Loucy (cell line): ENCODE measurements at regions not wholly inside any gene's neighbourhood (a gene's known extent, or its start where the extent isn't known, plus 50 kb on each side); places are given as distances from the start of the nearest gene placed in this dataset.
"Not testable (repeated sequence)": the region's sequence is repeated elsewhere in the genome, so short reads cannot be mapped to it uniquely, and the experiment has no call there.

ENCODE experiments used
- H2AFZ ChIP-seq: fragments of 200-600 bp; sonication (generic); 2 replicates; pipeline ENCODE4 v1.6.0; 2016; ENCODE audit warnings: antibody characterized with exemption, mild to moderate bottlenecking, low read length, moderate library complexity
- H3F3A ChIP-seq: fragments of 200-600 bp; 2 replicates; pipeline ENCODE4 v1.6.0; 2016; ENCODE audit warnings: antibody characterized with exemption, low read depth, mild to moderate bottlenecking
- H3K27me3 ChIP-seq: fragments of 200-600 bp; sonication (generic); 2 replicates; pipeline ENCODE4 v1.6.1; 2014; ENCODE audit warnings: low read length, mild to moderate bottlenecking; ENCODE audit not compliant: insufficient read depth, poor library complexity, severe bottlenecking
- H3K36me3 ChIP-seq: fragments of 200-600 bp; sonication (generic); 2 replicates; pipeline ENCODE4 v1.6.1; 2016; ENCODE audit warnings: low read length; ENCODE audit not compliant: insufficient read depth
- H3K4me1 ChIP-seq: fragments of 200-600 bp; sonication (generic); 2 replicates; pipeline ENCODE4 v1.5.1; 2014; ENCODE audit warnings: low read length, mild to moderate bottlenecking; ENCODE audit not compliant: insufficient read depth, poor library complexity, severe bottlenecking
- H3K4me2 ChIP-seq: fragments of 200-600 bp; sonication (generic); 2 replicates; pipeline ENCODE4 v1.6.0; 2014; ENCODE audit warnings: antibody characterized with exemption, low read length, low read depth, mild to moderate bottlenecking; ENCODE audit not compliant: poor library complexity, severe bottlenecking
- H3K4me3 ChIP-seq: fragments of 200-600 bp; sonication (generic); 2 replicates; pipeline ENCODE4 v1.5.1; 2014; ENCODE audit warnings: low read length, mild to moderate bottlenecking, mixed read lengths; ENCODE audit not compliant: poor library complexity, severe bottlenecking
- H3K79me2 ChIP-seq: fragments of 200-600 bp; sonication (generic); 2 replicates; pipeline ENCODE4 v1.6.1; 2014; ENCODE audit warnings: low read length; ENCODE audit not compliant: insufficient read depth
- H3K9ac ChIP-seq: fragments of 200-600 bp; sonication (generic); 2 replicates; pipeline ENCODE4 v1.6.0; 2014; ENCODE audit warnings: mild to moderate bottlenecking, low read depth, low read length, moderate library complexity; ENCODE audit not compliant: poor library complexity, severe bottlenecking
- H3K9me2 ChIP-seq: fragments of 200-600 bp; sonication (generic); replicated peaks from 2 replicates; pipeline ENCODE4 v1.6.1; 2016; ENCODE audit warnings: low read depth, low read length, mixed read lengths
- H3K9me3 ChIP-seq: fragments of 200-600 bp; sonication (generic); 2 replicates; pipeline ENCODE4 v1.6.1; 2014; ENCODE audit warnings: mild to moderate bottlenecking, antibody characterized with exemption, low read length, low read depth; ENCODE audit not compliant: insufficient read depth
- H4K20me1 ChIP-seq: fragments of 200-600 bp; sonication (generic); 2 replicates; pipeline ENCODE4 v1.6.0; 2014; ENCODE audit warnings: antibody characterized with exemption, low read length, mild to moderate bottlenecking; ENCODE audit not compliant: insufficient read depth, poor library complexity, severe bottlenecking
- CTCF ChIP-seq: fragments of 200-600 bp; sonication (generic); conservative IDR thresholded peaks from 2 replicates; pipeline ENCODE4 v1.5.1; 2014; ENCODE audit warnings: mild to moderate bottlenecking, antibody characterized with exemption, low read length
- EZH2phosphoT487 ChIP-seq: fragments of 200-600 bp; IDR thresholded peaks from 2 replicates; pipeline ENCODE4 v1.6.1; 2018; ENCODE audit warnings: antibody characterized with exemption, mild to moderate bottlenecking, moderate library complexity, borderline replicate concordance

- no peaks in the 10 kb centered on the region for H3K9me3 ChIP-seq
- TF ChIP-seq CTCF (no peak), EZH2phosphoT487 (no peak)
- H3K4me3 ChIP-seq = no peak overlapping the region
- no peaks in the 10 kb centered on the region for H3K36me3 ChIP-seq
- H3K9ac ChIP-seq = no peak overlapping the region
- H2AFZ ChIP-seq = no peak overlapping the region
- no peaks in the 10 kb centered on the region for H4K20me1 ChIP-seq
- H3K79me2 ChIP-seq = no peaks in the 10 kb centered on the region
- no peaks in the 10 kb centered on the region for H3K4me1 ChIP-seq
- H3K9me2 ChIP-seq = no peaks in the 10 kb centered on the region
- no peaks in the 10 kb centered on the region for H3F3A ChIP-seq
- H3K27me3 ChIP-seq = no peaks in the 10 kb centered on the region
- H3K4me2 ChIP-seq = no peak overlapping the region
Measured at GRCh38 chr16:65808790-65809189, 557.7 kb upstream of the CDH5 start.

GRCh38 chr16:65807858-65808257 lies 558.6 kb upstream of the CDH5 start:
- Histone ChIP-seq H3K9ac (no peak overlapping the region), H2AFZ (no peak overlapping the region), H3K4me1 (no peaks in the 10 kb centered on the region), H3K79me2 (no peaks in the 10 kb centered on the region), H3K4me2 (no peak overlapping the region), H3K27me3 (no peaks in the 10 kb centered on the region), H3F3A (no peaks in the 10 kb centered on the region), H4K20me1 (no peaks in the 10 kb centered on the region), H3K9me3 (no peaks in the 10 kb centered on the region), H3K4me3 (no peak overlapping the region), H3K9me2 (no peaks in the 10 kb centered on the region), H3K36me3 (no peaks in the 10 kb centered on the region)
- TF ChIP-seq EZH2phosphoT487 = no peak
- no peak for TF ChIP-seq CTCF

- not testable (repeated sequence) for H4K20me1 ChIP-seq, H3F3A ChIP-seq, H3K79me2 ChIP-seq, H3K9ac ChIP-seq, H3K4me3 ChIP-seq, H3K9me3 ChIP-seq, H3K9me2 ChIP-seq, H3K4me1 ChIP-seq, H3K27me3 ChIP-seq, H3K36me3 ChIP-seq, H2AFZ ChIP-seq, H3K4me2 ChIP-seq
Measured at GRCh38 chr16:65805704-65806103, 560.8 kb upstream of the CDH5 start.

- Histone ChIP-seq H3F3A (no peaks in the 10 kb centered on the region), H2AFZ (no peak overlapping the region), H3K27me3 (no peaks in the 10 kb centered on the region), H3K9me2 (no peaks in the 10 kb centered on the region), H3K36me3 (no peaks in the 10 kb centered on the region), H3K4me2 (no peak overlapping the region), H3K9me3 (no peaks in the 10 kb centered on the region), H3K79me2 (no peaks in the 10 kb centered on the region), H3K4me3 (no peak overlapping the region), H4K20me1 (no peaks in the 10 kb centered on the region), H3K4me1 (no peaks in the 10 kb centered on the region), H3K9ac (no peak overlapping the region)
- no peak for TF ChIP-seq CTCF
- no peak for TF ChIP-seq EZH2phosphoT487
Measured at GRCh38 chr16:65796481-65796880, 570.0 kb upstream of the CDH5 start.
